RKO (cell line): ENCODE measurements at regions not wholly inside any gene's neighbourhood (a gene's known extent, or its start where the extent isn't known, plus 50 kb on each side); places are given as distances from the start of the nearest gene placed in this dataset.

Experiments used
- DNase-seq: peaks from one replicate; pipeline ENCODE4 v3.0.0-alpha.2; 2016; ENCODE audit warnings: low spot score

DNA sequence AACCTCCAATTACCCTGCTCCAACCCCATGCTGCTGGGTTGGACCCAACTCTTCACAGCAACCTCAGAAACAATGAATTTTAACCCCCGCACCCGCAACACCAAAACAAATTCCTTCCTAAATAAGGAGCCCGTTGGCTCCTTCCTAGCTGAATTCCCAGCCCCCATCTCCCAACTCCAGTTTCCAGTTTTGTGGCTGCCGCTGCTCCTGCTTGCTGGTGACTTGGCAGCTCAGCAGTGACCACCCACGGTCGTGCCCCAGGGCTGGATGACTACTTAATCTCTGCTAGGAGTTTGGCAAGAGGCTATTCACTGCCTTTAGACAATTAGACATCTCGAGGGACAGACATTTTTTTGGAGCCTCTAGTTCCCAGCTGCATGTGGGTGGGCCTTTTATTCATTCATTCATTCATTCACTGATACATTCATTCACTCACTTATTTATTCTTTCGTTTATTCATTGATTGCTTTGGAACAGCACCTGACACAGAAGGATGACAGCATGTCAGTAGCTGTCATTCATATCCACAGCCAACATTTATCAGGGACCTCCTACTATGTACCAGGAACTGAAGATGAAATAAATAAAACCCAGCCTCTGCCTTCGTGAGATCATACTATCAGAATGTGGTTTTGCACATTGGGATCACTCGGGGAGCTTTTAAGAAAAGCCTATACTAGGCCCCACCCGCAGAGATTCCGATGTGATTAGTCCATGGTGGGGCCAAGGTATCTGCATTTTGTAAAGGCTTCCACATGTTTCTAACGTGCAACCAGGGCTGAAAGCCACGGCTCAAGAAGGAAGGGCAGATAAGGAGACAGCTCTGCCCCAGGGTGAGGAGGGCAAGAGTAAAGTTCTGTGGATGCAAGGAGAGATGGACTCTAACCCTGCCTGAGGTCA lies 256.5 kb downstream of the SHQ1 start:
- DNase-seq, result no peak

DNA sequence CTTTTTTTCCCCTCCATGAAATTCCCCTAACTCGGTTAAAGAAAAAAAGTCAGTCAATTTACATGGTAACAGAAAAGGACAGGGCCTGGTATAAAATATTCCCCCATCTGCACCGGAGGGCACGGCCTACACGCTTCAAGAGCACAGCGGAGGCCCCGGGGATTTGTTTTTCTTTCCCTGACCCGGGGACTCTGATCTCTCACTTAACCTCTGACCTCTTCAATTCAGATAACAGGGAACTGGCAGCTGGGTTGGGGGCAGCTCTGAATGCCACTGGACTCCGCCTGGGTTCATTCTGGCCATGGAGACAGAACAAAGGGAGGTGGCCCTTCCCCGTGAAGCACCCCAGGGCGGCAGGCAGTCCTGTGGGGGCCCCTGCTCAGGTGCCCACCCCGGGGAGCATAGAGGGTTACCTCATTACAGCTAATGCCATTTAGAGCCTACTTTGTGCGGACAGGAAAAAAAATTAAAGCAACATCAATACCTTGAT lies 257.5 kb downstream of the SHQ1 start:
- no peak for DNase-seq

DNA sequence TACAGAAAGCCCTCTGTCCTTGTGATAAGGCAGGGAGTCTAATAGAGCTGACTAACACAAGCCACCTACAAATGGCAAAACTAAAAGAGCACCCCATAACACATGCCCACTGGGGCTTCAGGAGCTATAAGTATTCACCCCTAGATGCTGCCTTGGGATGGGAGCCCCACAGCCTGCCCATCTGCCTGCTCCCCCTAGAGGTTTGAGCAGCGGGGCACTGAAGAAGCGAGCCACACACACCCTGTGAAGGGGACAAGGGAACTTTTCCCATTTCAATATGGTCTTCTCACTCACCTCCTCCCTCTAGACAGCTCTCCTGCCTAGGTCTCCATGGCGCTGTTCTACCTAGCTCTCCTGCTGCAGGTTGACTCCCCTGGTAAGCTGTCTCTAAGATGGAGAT lies 261.0 kb downstream of the SHQ1 start:
- DNase-seq, result no peak

DNA sequence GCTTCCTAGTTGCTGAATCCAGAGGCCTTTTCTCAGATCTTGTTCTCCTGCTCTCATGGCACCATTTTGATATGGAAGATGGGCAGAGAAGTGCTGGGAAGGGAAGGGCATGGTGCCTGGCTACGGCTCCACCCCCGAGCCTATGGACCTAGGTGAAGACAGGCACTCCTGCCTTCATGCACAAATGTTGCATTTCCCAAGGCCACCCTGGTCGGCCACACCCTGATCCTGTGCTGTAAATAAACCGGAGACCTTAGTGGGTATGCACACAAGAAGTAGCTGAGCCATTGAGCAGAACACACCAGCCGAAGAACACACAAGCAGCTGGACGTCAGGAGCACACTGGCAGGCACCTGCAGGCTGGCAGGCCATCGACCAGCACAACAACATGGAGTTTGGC lies 261.6 kb downstream of the SHQ1 start:
- DNase-seq, result no peak

DNA sequence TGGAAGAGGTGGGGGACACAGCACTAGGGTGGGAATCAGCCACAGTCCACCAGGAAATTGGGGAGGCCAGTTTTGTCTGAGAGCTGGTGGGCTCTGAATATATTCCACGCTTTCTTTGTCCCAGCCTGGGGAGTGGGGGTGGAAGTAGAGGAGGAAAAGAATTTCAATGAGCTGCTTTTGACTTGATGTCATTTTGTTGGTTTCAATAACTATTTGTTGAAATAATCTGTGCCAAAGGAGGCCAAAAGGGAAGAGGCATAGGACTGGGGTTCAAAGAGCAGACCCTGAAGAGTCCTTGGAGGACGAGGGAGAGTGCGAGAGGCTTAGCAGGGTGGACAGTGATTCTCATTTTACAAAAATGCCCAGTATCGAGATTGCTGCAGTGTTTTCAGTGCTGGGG lies 262.3 kb downstream of the SHQ1 start:
- DNase-seq, result no peak

DNA sequence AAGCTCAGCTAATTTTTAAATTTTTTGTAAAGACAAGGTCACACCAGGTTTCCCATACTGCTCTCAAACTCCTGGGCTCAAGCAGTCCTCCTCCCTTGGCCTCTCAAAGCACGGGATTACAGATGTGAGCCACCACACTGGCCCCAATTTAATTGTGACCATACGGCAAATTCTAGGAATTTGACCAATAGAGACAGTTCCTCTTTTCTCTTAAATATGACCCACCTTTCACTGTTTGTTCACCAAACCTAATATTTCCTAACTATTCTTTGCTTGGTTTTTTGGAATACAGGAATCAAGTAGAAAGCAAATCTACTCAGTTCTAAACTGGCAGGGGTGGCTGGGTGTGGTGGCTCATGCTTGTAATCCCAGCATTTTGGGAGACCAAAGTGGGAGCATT lies 264.0 kb downstream of the SHQ1 start:
- no peak for DNase-seq

DNA sequence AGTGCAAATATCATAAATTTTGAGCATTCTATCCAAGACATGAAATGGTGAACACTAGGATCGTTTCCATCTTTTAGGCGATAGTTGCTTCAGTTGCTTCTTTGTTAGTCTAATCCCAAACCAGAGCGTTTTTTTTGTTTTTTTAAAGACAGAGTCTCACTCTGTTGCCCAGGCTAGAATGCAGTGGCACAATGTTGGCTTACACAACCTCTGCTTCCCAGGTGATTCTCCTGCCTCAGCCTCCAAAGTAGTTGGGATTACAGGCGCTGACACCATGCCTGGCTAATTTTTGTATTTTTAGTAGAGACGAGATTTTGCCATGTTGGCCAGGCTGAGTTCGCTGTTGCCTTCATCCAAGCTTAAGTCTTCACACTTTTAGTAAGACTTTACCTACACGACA lies 265.3 kb downstream of the SHQ1 start:
- no peak for DNase-seq

DNA sequence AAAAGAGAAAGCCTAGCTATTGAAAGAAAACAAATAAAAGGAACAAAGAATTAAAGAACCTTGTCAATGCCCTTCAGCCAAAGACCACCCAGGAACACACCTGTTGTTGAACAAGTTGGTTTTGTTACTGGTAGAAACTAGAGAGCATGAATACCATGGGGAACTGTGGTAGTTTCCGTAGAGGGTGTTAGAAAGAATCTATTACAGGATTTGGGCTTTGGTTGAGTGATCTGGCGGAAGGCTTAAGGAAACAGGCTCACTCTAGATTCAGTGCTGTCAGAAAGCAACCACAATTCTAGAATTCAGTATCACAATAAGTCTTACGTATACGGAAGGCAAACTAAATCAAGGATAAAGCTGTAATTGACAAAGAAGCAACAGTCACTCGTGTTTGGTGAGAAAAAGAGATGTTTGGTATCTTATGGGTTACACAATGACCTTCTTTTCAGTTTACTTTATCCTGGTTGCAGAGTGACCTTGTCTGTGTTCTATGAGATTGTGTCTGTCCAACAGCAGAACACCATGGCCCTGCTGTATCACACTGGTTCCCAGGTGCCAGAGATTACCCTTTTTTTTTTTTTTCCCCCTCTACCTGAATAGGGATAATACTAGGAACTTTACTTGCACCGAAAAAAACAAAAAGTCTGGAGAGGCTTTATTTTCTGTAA lies 265.9 kb downstream of the SHQ1 start:
- no peak for DNase-seq

DNA sequence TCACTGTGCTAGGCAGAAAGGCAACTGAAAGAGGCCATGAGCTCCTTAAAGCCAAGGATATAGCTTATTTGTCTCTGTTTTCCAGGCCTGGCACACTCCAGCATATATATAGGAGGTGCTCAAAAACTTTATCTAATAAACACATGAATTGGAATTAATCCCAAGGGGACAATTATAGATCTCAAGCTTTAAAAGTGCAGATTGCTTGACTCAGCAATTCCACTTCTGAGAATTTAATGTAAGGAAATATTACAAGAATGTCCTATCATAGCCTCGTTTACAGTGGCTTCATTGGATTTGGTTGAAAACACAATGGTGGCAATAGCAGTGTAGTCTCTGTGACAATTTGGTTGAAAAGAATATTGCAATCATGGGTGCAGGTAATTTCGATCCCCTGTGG lies 267.3 kb downstream of the SHQ1 start:
- DNase-seq, result no peak

DNA sequence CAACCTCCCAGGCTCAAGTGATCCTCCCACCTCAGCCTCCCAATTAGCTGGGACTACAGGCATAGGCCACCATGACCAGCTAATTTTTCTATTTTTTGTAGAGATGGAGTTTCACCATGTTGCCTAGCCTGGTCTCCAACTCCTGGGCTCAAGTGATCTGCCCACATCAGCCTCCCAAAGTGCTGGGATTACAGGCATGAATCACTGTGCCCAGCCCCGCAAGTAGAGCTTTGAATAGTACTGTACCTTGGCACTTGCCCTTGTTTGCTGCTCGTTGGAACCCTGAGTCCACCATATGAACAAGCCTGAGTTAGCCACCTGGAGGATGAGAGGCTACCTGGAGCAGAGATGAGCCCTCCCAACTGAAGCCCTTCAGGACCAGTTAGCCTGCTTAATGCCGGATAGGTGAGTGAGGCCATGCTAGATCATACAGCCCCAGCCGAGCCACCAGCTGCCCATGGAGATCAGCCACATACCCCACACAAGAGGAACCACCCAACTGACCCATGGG lies 267.9 kb downstream of the SHQ1 start:
- DNase-seq, result no peak

DNA sequence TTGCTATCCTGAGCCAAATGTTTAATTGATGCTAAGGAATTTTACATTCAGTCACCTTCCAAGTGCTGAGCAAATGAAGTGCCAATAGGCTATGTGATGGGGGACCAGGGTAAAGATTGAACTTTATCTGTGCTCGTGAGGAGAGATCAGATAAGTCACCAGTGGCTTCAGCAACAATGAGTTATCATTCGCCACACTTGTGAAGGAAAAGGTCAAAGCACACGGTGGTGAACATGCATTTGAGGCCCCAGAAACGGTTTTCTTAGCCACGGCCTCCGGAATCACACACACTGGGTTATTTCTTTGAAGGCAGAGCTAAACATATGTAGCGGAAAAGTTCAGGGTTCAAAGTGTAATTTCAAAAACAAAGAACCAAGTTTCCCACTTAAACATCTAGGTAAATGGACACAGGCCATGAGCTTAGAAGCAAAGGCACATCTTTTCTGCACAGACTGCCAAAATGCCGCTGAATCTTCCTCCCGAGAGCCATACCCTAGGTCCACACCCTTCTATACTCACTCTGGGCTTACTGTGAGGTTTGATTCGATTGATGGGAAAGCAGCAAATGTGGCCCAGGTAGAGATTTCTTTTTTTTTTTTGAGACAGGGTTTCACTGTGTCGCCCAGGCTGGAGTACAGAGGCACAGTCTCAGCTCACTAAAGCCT lies 268.5 kb downstream of the SHQ1 start:
- no peak for DNase-seq

DNA sequence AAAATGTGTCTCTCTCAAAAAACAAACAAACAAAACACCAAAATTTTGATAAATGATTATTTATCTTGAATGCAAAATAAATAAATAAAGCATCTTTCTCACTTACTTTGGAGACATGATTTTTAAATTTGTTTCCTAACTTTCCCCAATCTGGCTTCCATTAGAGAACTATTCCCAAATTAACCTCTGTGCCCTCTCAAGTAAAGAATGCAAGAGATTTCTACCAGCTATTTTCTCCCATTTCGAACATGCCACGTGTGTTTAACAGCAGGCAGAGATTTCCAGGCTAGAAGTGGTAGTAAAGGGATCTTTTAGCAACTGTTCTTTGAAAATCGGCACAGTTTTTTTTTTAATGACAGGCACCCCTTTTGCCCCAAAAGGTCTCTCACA lies 269.1 kb downstream of the SHQ1 start:
- DNase-seq, result no peak

DNA sequence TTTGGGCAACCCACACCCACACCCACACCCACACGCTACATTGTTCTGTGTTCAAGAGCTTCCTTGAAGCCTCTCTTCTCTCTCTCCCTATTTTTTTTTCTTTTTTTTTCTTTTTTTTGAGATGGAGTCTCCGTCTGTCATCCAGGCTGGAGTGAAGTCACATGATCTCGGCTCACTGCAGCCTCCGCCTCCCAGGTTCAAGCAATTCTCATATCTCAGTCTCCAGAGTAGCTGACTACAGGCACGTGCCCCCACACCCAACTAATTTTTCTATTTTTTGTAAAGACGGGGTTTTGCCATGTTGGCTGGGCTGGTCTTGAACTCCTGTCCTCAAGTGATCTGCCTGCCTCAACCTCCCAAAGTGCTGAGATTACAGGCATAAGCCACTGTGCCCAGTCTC lies 271.1 kb downstream of the SHQ1 start:
- DNase-seq, result no peak

DNA sequence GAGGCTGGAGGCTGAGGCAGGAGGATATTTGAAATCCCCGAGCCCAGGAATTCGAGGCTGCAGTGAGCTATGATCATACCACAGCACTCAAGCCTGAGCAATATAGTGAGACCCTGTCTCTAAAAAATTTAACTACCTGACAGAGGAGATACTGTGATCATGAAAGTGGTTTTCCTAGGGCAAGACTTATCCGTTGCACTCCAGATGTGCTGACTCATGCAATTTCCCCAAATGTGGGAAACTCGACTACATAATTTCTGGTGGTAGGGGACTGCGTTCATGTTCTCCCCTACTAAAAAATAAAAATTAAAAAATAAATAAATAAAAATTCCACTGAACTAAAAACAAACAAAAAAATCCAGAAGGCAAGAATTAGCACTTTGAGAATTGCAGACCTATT lies 271.7 kb downstream of the SHQ1 start:
- no peak for DNase-seq

DNA sequence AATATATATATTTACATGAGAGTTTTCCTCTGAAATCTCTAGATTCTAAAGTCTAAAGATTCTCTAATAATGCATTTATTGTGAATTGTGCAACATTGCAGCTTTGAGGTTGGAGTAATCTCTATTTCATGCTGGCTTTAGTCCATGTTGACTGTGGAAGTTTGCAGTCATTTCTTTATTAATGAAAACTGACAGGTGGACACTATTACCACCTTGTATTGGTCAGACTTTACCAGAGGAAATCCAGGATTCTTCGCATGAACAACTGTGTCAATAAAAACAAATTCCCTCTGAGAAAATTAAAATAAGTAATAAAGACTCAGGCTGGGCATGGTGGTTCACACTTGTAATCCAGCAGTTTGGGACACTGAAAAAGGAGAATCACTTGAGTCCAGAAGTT lies 274.1 kb downstream of the SHQ1 start:
- no peak for DNase-seq

DNA sequence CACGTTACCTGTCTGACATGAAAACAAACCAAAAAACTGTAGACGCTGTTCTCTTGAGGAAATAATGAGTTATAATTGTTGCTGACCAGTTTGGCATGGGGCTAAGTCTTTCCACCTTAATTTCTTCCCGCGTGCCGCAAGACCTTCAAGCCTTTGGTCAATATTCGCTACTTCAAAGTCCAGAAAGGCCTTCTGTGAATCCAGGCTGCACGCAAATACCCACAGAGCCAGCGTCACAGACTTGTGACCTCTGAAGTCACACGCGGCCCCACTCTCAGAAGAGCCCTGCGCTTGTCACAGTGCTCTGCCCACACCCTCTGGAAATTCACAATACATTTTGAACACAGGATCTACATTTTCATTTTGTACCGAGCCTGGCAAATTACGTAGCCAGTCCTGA lies 275.2 kb downstream of the SHQ1 start:
- no peak for DNase-seq

DNA sequence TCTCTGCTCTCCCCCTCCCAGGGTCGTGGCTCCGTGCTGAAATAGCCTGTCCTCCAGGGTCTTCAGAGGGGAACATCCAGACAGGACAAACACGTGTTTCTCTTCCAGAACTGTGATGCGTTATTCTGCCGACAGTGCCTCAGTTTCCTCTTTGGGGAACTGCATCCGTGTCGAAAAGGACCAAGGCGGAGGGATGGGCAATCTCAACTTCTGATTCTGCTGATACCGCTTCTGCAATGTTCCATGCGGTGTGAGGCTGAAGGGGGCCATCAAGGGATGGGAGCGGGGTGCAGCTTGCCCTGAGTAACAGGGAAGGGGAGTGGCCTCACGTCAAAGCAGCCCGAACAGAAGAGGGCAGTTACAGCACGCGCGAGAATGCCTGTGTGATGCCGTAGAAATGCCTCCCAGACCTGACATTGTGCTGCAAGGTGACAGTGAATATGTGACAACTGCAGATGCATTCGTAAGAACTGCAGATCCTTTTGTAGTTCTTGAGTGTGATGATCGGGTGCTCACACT lies 275.7 kb downstream of the SHQ1 start:
- no peak for DNase-seq

DNA sequence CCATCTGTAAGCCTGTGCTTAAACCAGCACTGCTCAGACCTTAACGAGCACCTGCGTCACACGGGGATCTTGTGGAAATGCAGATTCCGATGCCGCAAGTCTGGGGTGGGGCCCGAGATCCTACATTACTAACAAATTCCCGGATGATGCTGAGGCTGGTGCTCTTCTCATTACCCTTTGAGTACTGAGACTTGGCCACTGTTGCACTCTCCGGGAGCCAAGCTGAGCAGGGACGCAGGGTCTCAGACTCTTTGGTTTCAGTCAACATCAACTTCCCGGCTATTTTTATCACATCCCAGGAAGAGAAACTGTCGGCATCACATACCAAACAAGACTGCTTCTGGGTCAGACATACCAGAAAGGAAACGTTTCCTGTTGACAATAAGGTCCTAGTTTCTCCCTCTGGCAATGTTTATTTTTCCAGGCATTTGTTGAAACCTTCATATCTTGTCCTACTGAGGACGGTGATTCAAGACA lies 276.6 kb downstream of the SHQ1 start:
- no peak for DNase-seq

DNA sequence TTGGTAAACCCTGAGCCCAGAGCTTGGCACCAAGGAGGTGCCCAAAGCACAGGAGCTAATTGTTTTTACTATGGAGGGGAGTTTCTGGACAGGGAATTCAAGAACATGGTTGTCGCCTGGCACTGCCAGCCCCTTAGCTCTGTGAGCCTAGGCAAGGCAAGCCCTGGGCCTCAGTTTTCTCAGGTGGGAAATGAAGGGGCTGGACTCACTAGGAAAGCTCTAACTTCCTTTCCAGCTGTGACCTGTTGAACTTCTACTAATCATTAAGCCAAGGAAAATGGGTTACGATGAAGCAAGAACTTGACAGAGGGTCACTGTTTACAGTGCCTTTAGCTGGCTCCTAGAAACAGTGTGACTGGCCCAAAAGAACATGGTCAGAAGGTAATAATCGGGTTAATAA lies 277.2 kb downstream of the SHQ1 start:
- DNase-seq, result no peak

DNA sequence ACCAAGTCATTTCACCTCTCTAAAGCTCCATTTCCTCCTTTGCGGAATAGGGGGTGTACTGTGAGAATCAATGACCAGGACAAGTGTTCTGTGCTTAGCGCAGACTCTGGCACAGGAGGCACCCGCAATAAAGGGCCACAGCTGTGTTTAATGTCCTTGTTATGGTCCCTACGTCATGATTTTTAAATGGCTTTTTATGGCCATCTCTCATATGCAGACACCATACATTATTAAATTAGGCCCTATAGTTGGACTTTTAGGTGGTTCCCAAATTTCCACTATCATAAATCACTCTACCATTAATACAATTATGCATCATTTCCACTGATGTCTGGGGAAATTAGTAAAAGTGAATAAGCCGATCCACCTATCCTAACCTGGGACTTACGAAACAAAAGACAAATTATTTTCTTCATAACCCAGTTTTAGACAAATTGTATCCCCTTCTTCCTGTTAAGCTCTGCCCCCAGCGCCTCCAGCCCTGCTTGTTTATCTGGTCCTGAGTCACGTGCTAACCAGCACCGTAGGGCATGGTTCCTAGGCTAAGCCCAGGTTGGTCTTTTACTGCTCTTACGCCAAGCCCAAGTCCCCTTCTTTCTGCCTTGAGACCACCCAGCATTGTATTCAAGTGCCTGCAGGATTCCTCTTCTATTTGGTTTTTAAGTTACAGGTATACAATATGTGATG lies 278.3 kb downstream of the SHQ1 start:
- no peak for DNase-seq

DNA sequence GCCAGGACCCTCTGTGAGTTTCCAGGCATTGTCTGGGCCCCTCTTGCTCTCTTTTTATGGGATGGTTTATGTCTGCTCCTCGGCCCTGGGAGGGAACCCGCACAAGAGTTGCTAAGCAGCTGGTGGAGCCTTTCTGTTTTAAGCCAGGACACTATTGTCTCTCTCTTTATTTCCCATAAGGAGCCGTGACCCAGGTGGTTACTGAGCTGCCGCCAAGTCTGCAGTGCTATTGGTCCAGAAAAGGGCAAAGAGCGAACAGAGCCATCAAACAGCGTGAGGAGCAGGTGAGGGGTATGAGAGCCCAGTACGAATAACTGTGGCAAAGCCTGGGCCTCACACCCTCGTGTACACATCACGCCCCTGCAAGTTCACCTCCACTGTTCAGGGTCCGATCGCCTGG lies 280.2 kb downstream of the SHQ1 start:
- DNase-seq, result no peak

DNA sequence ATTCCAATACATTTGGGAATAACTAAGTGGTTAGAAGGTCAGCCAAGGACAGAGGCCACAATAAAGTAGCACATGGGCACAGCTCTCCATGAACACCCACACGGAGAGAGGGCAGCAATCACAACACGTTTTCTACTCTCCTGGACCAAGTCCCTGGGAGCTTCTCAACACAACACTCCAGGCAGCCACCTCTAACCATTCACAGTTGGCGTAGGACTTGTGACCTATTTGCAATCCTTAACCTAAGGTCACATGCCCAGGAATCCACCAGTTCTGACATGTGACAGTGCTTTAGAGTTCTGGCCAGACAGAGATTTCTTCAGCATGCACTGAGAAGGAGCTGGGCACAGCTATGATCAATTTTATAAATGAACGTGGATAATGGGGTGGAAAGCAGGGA lies 280.8 kb downstream of the SHQ1 start:
- no peak for DNase-seq
